Common myeloid progenitor, CD34-positive (primary cell): ENCODE measurements at regions not wholly inside any gene's neighbourhood (a gene's known extent, or its start where the extent isn't known, plus 50 kb on each side); places are given as distances from the start of the nearest gene placed in this dataset.
"Not testable (repeated sequence)": the region's sequence is repeated elsewhere in the genome, so short reads cannot be mapped to it uniquely, and the experiment has no call there.

Experiments
- CTCF ChIA-PET: fragments of 350-600 bp; sonication (Branson Sonifier 250); formaldehyde crosslinking; loops from one replicate; lab custom pipeline; 2021; ENCODE audit warnings: antibody characterized with exemption; lab: Charles Lee
- POLR2A ChIA-PET: fragments of 350-600 bp; sonication (Branson Sonifier 250); formaldehyde crosslinking; loops from one replicate; lab custom pipeline; 2021; ENCODE audit warnings: antibody characterized with exemption; lab: Charles Lee
- DNase-seq, 3 donors: peaks; one replicate each; pipeline versions ENCODE4 v3.0.0 to v3.0.0-alpha.2; 2013
- H3K27ac ChIP-seq, 2 experiments: 1 replicate in 1 of 2; 2 replicates in 1 of 2; pipeline ENCODE4 v1.7.0; 2013; ENCODE audit warnings: inconsistent platforms in 2 of 2, low read length in 2 of 2, mild to moderate bottlenecking in 2 of 2, low read depth in 1 of 2, moderate library complexity in 1 of 2; ENCODE audit not compliant: severe bottlenecking in 2 of 2, insufficient read depth in 1 of 2, poor library complexity in 1 of 2
- H3K27me3 ChIP-seq, 5 experiments: replicated peaks in 2 of 5; 1 replicate in 3 of 5; 2 replicates in 2 of 5; pipeline versions ENCODE4 v1.6.1 to v1.7.0; 2013; ENCODE audit warnings: low read length in 4 of 5, mild to moderate bottlenecking in 2 of 5, moderate library complexity in 2 of 5, inconsistent platforms in 1 of 5; ENCODE audit not compliant: insufficient read depth in 5 of 5, control insufficient read depth in 4 of 5
- H3K36me3 ChIP-seq, 4 experiments: 1 replicate in 2 of 4; 2 replicates in 2 of 4; pipeline versions ENCODE4 v1.6.1 to v1.7.0; 2013; ENCODE audit warnings: low read length in 3 of 4, control low read depth in 1 of 4, mild to moderate bottlenecking in 1 of 4; ENCODE audit not compliant: control insufficient read depth in 4 of 4, insufficient read depth in 4 of 4
- H3K4me1 ChIP-seq, 4 experiments: 1 replicate in 3 of 4; 2 replicates in 1 of 4; pipeline versions ENCODE4 v1.6.1 to v1.7.1; 2013; ENCODE audit warnings: low read length in 3 of 4, mild to moderate bottlenecking in 3 of 4, control low read depth in 1 of 4, inconsistent platforms in 1 of 4, moderate library complexity in 1 of 4; ENCODE audit not compliant: control insufficient read depth in 4 of 4, insufficient read depth in 4 of 4; ENCODE audit errors: control extremely low read depth in 1 of 4
- H3K4me3 ChIP-seq, 7 experiments: 1 replicate in 4 of 7; 2 replicates in 3 of 7; pipeline versions ENCODE4 v1.5.1 to v1.7.0; 2013; ENCODE audit warnings: mild to moderate bottlenecking in 7 of 7, low read length in 6 of 7, moderate library complexity in 6 of 7, inconsistent platforms in 2 of 7, low read depth in 2 of 7, control low read depth in 1 of 7; ENCODE audit not compliant: insufficient read depth in 4 of 7, control insufficient read depth in 1 of 7; ENCODE audit errors: extremely low read depth in 1 of 7
- H3K9me3 ChIP-seq, 5 experiments: 1 replicate in 4 of 5; 2 replicates in 1 of 5; pipeline versions ENCODE4 v1.6.1 to v1.7.1; 2013; ENCODE audit warnings: low read length in 4 of 5, mild to moderate bottlenecking in 2 of 5, inconsistent platforms in 1 of 5, low read depth in 1 of 5, moderate library complexity in 1 of 5; ENCODE audit not compliant: control insufficient read depth in 4 of 5, insufficient read depth in 2 of 5; ENCODE audit errors: control extremely low read depth in 1 of 5
- WGBS: methylation state at CpG from one replicate; pipeline ENCODE4 v1.1.5; 2013; ENCODE audit not compliant: insufficient coverage; 5-methylcytosine and 5-hydroxymethylcytosine counted together

DNA sequence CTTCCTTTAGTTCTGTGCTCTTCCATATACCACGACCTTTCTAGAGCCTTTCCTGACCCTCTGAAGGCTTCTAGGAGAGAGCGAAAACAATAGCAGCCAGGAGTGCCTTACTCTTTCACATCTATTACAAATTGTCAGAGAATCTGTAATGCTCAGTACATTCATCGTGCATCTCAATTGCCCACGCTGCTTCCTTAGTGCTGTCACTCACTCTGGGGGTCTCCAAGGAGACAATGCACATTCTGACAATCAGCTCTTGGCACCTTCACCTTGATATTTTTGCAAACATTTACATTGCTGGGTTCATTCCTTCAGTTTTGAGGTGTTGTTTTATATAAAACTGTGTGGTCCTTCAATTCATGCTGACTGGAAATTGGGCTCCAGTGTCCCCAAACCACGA is 110.1 kb upstream of the GPR101 start:
- WGBS = 84% methylated on average over 4 of the region's 5 CpGs
- no peaks in the 10 kb centered on the region for H3K9me3 ChIP-seq
- H3K27ac ChIP-seq = no peak overlapping the region
- no peaks in the 10 kb centered on the region for H3K4me1 ChIP-seq
- ChIA-PET CTCF (no interaction called here), POLR2A (no interaction called here)
- H3K36me3 ChIP-seq = no peaks in the 10 kb centered on the region
- peaks cover 0 to 4% (median 0%) of the 10 kb centered on the region in 5 experiments for H3K27me3 ChIP-seq
- no peak overlapping the region for H3K4me3 ChIP-seq
- DNase-seq = no peak

DNA sequence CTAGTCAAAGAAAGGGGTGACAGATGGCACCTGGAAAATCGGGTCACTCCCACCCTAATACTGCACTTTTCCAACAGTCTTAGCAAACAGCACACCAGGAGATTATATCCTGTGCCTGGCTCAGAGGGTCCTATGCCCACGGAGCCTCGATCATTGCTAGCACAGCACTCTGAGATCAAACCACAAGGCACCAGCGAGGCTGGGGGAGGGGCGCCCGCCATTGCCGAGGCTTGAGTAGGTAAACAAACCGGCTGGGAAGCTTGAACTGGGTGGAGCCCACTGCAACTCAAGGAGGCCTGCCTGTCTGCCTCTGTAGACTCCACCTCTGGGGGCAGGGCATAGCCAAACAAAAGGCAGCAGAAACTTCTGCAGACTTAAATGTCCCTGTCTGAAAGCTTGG is 88.9 kb upstream of the GPR101 start:
- H3K27ac ChIP-seq, CTCF ChIA-PET, H3K9me3 ChIP-seq, POLR2A ChIA-PET, DNase-seq, H3K27me3 ChIP-seq, H3K36me3 ChIP-seq, H3K4me1 ChIP-seq, H3K4me3 ChIP-seq: not testable (repeated sequence)
- 89% methylated on average over 6 of the region's 8 CpGs for WGBS

DNA sequence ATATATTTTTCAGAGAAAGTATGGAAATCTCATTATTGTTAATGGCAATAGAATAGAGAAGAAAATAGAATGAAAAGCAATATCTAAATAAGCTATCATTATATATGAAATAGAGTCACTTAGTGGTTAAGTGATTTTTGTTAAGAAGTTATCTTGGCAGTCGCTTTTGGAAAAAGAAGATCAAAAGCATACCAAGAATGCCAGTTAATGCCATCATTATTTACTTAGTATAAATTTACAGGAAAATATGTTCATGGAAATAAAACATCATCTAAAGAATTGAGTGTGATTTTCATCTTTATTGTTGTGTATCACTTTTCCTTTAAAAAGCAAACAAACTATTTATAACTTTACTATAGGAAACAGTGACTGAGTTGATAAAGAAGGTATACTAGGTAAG is 85.3 kb upstream of the GPR101 start:
- no peaks in the 10 kb centered on the region for H3K36me3 ChIP-seq
- no CpG with 5 or more reads among the region's 1 CpG for WGBS
- no peaks in the 10 kb centered on the region for H3K9me3 ChIP-seq
- no peak for DNase-seq
- no peak overlapping the region for H3K4me3 ChIP-seq
- CTCF ChIA-PET = no interaction called here
- H3K27ac ChIP-seq = no peak overlapping the region
- POLR2A ChIA-PET = no interaction called here
- peaks cover 0 to 1% (median 0%) of the 10 kb centered on the region in 5 experiments for H3K27me3 ChIP-seq
- H3K4me1 ChIP-seq = no peaks in the 10 kb centered on the region

DNA sequence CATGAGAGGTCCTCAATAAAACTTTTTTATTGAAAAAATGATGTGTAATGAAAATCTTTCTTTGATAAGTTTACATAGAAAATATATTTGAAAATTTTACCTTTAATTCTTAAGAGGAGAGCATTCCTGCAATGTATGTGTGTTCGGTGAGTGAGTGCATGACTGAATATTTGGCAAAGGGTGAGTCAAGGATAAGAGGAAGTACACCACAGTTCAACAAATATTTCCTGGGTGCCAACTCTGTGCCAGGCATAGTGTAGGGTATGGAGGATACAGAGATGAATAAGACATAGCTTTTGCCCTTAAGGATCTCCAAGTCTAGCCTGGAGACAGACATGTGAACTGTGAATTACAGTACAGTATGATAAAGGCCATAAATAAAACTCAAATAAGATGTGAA is 84.7 kb upstream of the GPR101 start:
- CTCF ChIA-PET = no interaction called here
- POLR2A ChIA-PET = no interaction called here
- DNase-seq = no peak

DNA sequence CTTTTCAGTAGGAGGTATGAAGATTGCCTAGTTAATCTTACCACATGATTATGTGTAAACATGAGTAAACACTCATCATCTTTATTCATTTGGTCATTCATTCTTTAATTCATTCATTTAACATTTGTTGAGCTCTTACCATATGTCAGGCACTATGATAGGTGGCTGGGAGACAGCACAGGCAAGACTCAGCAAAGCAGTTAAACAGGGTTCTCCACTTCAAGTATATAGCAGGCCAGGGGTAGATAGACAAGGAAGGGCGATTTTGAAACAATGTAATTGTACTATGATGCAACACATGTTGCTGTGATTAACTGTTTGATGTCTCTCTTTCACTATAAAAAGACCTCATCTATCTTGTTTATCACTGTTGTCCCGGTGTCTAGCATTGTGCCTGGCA is 84.3 kb upstream of the GPR101 start:
- no peak overlapping the region for H3K27ac ChIP-seq
- no CpG with 5 or more reads among the region's 2 CpGs for WGBS
- H3K36me3 ChIP-seq = no peaks in the 10 kb centered on the region
- no peak overlapping the region for H3K4me3 ChIP-seq
- peaks cover 0 to 1% (median 0%) of the 10 kb centered on the region in 5 experiments for H3K27me3 ChIP-seq
- H3K4me1 ChIP-seq = no peaks in the 10 kb centered on the region
- ChIA-PET CTCF (no interaction called here), POLR2A (no interaction called here)
- DNase-seq = no peak
- no peaks in the 10 kb centered on the region for H3K9me3 ChIP-seq

More for the DNA sequence above, 84.7 kb upstream of the GPR101 start:
- no peaks in the 10 kb centered on the region for H3K36me3 ChIP-seq
- no peak overlapping the region for H3K4me3 ChIP-seq
- H3K27me3 ChIP-seq = peaks cover 0 to 1% (median 0%) of the 10 kb centered on the region in 5 experiments
- no peaks in the 10 kb centered on the region for H3K4me1 ChIP-seq
- no peak overlapping the region for H3K27ac ChIP-seq
- no peaks in the 10 kb centered on the region for H3K9me3 ChIP-seq
- WGBS = no CpG with 5 or more reads among the region's 1 CpG

DNA sequence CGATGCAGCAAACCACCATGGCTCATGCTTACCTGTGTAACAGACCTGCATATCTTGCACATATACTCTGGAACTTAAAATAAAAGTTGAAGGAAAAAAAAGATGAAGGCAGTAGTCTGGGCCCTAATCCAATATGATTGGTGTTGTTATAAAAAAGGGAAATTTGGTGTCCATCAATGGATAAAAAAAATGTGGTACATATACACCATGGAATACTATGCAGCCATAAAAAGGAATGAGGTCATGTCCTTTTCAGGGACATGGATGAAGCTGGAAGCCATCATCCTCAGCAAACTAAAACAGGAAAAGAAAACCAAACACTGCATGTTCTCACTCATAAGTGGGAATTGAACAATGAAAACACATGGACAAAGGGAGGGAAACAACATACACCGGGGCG is 74.1 kb upstream of the GPR101 start:
- CTCF ChIA-PET = not testable (repeated sequence)

DNA sequence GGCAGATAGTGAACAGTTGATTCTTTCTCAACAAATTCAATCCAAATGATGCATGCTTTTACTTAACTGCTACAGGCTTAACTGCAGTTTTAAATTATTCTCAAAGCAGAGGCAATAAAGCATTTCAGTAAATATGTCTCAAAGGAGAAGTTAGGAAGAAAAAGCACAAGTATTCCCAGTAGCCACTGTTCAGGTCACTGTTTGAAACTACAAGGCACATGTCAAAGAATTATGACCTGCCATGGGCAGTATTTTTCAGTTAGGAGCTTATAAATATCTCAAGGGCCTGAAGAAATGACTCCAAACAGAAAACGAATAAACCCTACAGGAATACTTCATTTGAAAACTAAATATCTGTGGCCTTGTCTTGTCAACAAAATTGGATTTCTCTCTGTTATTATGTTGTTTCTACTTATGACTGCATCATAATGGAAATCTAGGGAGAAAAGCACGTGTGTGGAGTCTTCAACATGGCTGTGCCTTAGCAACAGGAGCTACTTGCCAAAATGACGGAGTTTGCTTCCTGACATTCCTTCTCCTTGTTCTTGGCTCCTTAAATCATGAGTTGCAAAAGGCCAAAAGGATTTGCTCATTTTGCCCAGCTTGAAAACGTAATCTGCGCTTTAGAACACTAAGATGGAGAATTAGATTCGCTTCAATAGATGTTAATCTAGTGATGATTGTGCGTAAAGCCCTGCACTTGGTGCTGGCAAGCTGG is 67.6 kb upstream of the GPR101 start:
- Histone ChIP-seq H3K4me3 (no peak overlapping the region), H3K36me3 (no peaks in the 10 kb centered on the region), H3K27ac (no peak overlapping the region), H3K27me3 (no peaks in the 10 kb centered on the region), H3K9me3 (no peaks in the 10 kb centered on the region), H3K4me1 (no peaks in the 10 kb centered on the region)
- DNase-seq = no peak
- WGBS = 75% methylated on average over 6 of the region's 7 CpGs
- ChIA-PET POLR2A (no interaction called here), CTCF (no interaction called here)

More for the DNA sequence above, 74.1 kb upstream of the GPR101 start:
- H3K9me3 ChIP-seq, H3K36me3 ChIP-seq, H3K27ac ChIP-seq, H3K4me1 ChIP-seq, DNase-seq, H3K27me3 ChIP-seq, POLR2A ChIA-PET, H3K4me3 ChIP-seq: not testable (repeated sequence)
- no CpG with 5 or more reads among the region's 3 CpGs for WGBS
